ENCODE measurements at regions not wholly inside any gene's neighbourhood (a gene's known extent, or its start where the extent isn't known, plus 50 kb on each side); places are given as distances from the start of the nearest gene placed in this dataset.

DNA sequence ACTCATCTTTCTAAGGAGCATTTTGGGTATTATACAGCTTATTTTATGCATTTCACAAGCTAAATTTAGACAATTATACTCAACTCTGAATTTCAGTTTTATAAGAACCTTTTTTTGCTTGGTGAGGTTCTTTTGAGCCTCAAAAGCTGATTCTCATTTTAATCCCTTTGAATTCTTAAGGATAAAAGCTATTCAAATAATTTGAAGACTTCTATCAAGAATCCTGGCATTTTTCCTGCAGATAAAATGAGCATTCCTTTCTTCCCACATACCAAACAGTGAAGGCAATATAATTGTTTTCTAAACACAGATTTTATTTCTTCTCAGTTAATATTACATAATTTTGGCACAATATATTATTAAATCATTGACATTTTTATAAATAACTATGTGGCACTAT lies 118.4 kb upstream of the GPM6A start:
- TF ChIP-seq, protein P1, sequence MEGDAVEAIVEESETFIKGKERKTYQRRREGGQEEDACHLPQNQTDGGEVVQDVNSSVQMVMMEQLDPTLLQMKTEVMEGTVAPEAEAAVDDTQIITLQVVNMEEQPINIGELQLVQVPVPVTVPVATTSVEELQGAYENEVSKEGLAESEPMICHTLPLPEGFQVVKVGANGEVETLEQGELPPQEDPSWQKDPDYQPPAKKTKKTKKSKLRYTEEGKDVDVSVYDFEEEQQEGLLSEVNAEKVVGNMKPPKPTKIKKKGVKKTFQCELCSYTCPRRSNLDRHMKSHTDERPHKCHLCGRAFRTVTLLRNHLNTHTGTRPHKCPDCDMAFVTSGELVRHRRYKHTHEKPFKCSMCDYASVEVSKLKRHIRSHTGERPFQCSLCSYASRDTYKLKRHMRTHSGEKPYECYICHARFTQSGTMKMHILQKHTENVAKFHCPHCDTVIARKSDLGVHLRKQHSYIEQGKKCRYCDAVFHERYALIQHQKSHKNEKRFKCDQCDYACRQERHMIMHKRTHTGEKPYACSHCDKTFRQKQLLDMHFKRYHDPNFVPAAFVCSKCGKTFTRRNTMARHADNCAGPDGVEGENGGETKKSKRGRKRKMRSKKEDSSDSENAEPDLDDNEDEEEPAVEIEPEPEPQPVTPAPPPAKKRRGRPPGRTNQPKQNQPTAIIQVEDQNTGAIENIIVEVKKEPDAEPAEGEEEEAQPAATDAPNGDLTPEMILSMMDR (IDR thresholded peaks at IDR 0.05; ENCODE audit: extremely low read depth in 1 of 2, insufficient read depth in 1 of 2, low read depth in 1 of 2, low read length in 2 of 2): no peak
- no peak for TF ChIP-seq POLR2A (IDR thresholded peaks at IDR 0.05; ENCODE audit: low read depth, low read length)
- TF ChIP-seq JUN (IDR thresholded peaks at IDR 0.05; ENCODE audit: borderline replicate concordance, insufficient read depth, insufficient read length, low read depth): no peak
